HTR-8/SVneo (cell line): ENCODE measurements at regions not wholly inside any gene's neighbourhood (a gene's known extent, or its start where the extent isn't known, plus 50 kb on each side); places are given as distances from the start of the nearest gene placed in this dataset.

ENCODE experiments used
- DNase-seq: peaks from one replicate; pipeline ENCODE4 v3.0.0; 2011; ENCODE audit warnings: low spot score, mixed read lengths; ENCODE audit not compliant: insufficient read length
- FAIRE-seq: peaks from 2 replicates; lab custom pipeline; 2011; peaks lifted over from hg19 to GRCh38; lab: Jason Lieb, UNC

- DNase-seq: no peak
- no peak for FAIRE-seq
Measured at GRCh38 chrX:44470816-44471215, 71.8 kb downstream of the FUNDC1 start.

GRCh38 chrX:44462850-44463249 lies 79.8 kb downstream of the FUNDC1 start:
- DNase-seq (peak; percentile 48), FAIRE-seq (no peak)

- no peak for DNase-seq
- no peak for FAIRE-seq
Measured at GRCh38 chrX:44459501-44459900, 83.2 kb downstream of the FUNDC1 start.

- FAIRE-seq (no peak), DNase-seq (no peak)
Measured at GRCh38 chrX:44456685-44457084, 86.0 kb downstream of the FUNDC1 start.

GRCh38 chrX:44451056-44451455 lies 91.6 kb downstream of the FUNDC1 start:
- DNase-seq: no peak
- FAIRE-seq: no peak

- FAIRE-seq (no peak), DNase-seq (no peak)
Measured at GRCh38 chrX:44447214-44447613, 95.4 kb downstream of the FUNDC1 start.

- FAIRE-seq: no peak
Measured at GRCh38 chrX:44440006-44440405, 96.5 kb upstream of the EFHC2 start.

GRCh38 chrX:44439242-44439794 lies 95.8 kb upstream of the EFHC2 start:
- no peak for DNase-seq
- no peak for FAIRE-seq

More at GRCh38 chrX:44440006-44440405, 96.5 kb upstream of the EFHC2 start:
- DNase-seq: no peak

GRCh38 chrX:44435047-44435446 lies 91.6 kb upstream of the EFHC2 start:
- FAIRE-seq (no peak), DNase-seq (no peak)

- FAIRE-seq: no peak
Measured at GRCh38 chrX:44433556-44433955, 90.1 kb upstream of the EFHC2 start.

GRCh38 chrX:44432641-44433040 lies 89.2 kb upstream of the EFHC2 start:
- DNase-seq (no peak), FAIRE-seq (no peak)

More at GRCh38 chrX:44433556-44433955, 90.1 kb upstream of the EFHC2 start:
- peak; percentile 2 for DNase-seq

GRCh38 chrX:44431194-44431593 lies 87.7 kb upstream of the EFHC2 start:
- FAIRE-seq (no peak), DNase-seq (peak; percentile 26)

- FAIRE-seq (no peak), DNase-seq (no peak)
Measured at GRCh38 chrX:44428989-44429627, 85.6 kb upstream of the EFHC2 start.

GRCh38 chrX:44422631-44423030 lies 79.2 kb upstream of the EFHC2 start:
- peak; percentile 2 for DNase-seq
- no peak for FAIRE-seq

GRCh38 chrX:44415639-44416386 lies 72.3 kb upstream of the EFHC2 start:
- FAIRE-seq: no peak
- DNase-seq: no peak

GRCh38 chrX:44401151-44401550 lies 57.7 kb upstream of the EFHC2 start:
- FAIRE-seq (no peak), DNase-seq (no peak)

- DNase-seq (peak; percentile 24), FAIRE-seq (no peak)
Measured at GRCh38 chrX:44400588-44400987, 57.1 kb upstream of the EFHC2 start.

- no peak for FAIRE-seq
- no peak for DNase-seq
Measured at GRCh38 chrX:44400161-44400560, 56.7 kb upstream of the EFHC2 start.
